Suppressor macrophage (primary cell): ENCODE measurements at regions not wholly inside any gene's neighbourhood (a gene's known extent, or its start where the extent isn't known, plus 50 kb on each side); places are given as distances from the start of the nearest gene placed in this dataset.
A peak's percentile ranks its signal among the peaks of the same experiment; 100 is the strongest.
"Not testable (repeated sequence)": the region's sequence is repeated elsewhere in the genome, so short reads cannot be mapped to it uniquely, and the experiment has no call there.

Source experiments
- DNase-seq, 4 experiments: peaks; one replicate each; pipeline ENCODE4 v3.0.0-alpha.2; 2020 to 2022

GRCh38 chr6:15897063-15897876 lies 231.6 kb upstream of the MYLIP start:
- DNase-seq: peak; percentile 62 to 66 (median 64)

DNA sequence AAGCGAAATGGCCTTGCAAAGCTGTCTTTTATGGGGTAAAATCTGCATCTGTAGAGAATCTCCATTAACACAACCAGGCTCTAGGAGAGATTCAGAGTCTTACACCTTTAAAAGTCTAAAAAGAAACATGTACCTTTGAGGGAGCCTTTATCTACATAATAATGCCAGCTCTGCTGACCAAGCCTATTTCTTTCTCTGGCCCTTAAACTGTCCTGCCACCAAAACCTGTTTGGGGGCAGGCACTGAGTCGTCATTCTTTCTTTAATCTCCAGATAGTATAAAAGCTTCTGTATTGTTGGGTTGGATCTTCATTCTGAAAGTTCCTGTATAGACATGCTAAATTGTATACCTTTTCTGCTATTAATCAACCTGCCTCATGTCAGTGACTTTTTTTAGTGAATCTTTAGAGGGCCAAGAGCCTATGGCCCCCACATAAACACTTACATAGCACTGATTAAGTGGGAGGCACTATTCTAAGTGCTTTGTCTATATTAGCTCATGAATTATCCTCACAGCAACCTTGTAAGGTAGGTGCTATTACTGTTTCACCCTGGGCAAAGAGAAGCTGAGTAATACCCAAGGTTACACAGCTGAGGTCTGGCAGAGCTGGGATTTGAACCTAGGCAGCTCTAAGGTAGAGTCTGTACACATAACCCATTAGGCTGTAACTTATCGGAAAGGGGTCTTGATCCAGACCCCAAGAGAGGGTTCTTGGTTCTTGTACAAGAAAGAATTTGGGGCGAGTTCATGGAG lies 232.3 kb upstream of the DTNBP1 start:
- DNase-seq: no peak

DNA sequence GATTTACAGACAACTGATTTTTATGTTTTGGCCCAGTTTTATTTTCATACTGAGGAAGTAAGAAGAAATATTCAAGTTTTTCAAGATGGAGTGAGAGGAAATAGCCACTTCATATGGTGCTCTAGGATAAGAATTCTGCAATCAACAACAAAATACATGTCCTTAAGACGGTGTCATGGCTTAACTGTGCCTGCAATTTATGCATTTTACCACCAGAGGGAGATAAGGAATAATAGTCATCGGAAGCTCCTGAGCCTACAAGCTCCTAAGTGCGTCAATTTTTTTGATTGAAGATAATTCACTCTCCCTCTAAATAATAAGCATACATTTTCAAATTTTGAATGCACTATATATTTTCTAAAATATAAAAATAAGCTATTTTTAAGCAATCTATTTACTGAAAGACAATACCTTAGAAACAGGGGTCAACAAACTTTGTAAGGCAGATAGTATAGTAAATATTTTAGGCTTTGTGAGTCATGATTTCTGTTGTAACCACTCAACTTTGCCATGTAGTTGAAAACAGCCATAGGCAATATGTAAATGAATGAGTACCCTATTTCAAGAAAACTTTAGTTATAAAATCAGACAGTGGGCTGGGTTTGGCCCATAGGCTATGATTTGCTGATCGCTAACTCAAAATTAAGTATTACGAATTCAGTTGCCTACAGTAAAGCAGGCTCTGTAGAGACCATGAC lies 230.9 kb upstream of the DTNBP1 start:
- DNase-seq: peak in 3 of 4 experiments; percentile 30 to 64 (median 47)

- peak in 3 of 4 experiments; percentile 32 to 73 (median 67) for DNase-seq
These were observed 229.5 kb upstream of the DTNBP1 start for GRCh38 chr6:15892369-15892768.

- peak in 3 of 4 experiments; percentile 55 to 75 (median 68) for DNase-seq
These were observed 226.3 kb upstream of the DTNBP1 start for GRCh38 chr6:15888798-15889772.

DNA sequence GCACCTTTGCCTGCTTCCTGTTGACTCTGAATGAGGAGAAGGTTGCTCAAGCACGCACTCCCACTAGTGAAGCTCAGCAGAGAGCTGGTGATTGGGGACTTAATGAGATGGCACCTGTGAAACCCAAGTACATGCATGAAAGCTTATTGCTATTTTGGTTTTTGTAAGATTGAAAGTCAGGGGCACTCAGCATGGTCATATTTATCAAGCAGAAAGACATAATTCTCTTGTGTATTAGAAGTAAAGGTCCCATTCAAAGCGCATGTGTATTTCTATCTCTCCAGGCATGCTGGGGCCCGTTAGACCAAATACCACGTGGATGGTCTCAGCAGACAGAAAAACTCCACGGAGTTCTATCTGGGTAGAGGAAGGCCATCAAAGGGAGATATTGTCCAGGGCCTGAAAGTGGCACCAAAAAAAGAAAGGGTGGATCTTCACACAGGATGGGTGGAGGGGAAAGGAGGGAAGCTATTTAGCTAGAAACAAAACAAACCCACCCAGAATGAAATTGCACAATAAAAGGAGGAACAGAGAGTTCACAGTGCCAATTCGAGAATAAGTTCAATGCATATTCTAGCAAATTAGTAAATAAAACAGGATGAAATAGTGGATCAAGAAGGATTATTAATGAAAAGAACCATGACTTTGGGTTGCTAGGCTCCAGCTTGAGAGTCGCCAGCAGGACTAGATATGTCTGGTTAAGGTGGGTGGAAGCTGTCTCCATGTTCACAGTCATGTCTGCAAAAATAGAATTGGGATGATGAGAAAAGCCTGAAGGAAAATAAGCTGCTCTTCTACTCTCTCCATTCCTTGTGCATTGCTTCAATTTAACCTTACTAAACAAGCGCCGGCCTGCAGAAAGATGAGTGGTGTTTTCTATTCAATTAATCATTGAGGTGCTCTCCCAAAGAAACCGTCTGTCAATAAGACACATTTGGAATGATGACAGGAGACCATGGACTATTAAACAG lies 224.9 kb upstream of the DTNBP1 start:
- no peak for DNase-seq

- no peak for DNase-seq
These were observed 222.8 kb upstream of the DTNBP1 start for GRCh38 chr6:15885624-15886023.

GRCh38 chr6:15883593-15883992 lies 220.8 kb upstream of the DTNBP1 start:
- not testable (repeated sequence) for DNase-seq

DNA sequence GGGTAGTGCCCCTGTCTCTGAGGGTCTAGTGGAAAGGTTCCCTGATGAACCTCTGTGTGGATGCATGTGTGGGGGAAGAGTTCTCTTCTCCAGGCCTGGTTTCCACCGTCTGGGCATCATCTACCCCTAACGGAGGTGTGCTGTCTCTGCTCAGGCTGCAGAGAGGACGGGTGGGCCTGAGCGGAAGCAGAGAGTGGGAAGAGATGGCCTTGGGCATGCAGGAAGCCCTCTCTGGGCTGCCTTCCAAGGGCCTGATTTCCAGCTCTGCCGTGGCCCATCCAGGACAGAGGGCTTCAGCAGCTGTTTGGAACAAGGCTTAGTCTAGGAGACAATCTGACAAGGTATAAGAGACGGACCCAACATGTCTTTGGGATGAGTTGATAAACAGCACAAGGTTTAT lies 220.1 kb upstream of the DTNBP1 start:
- DNase-seq: no peak

GRCh38 chr6:15882345-15882744 lies 219.5 kb upstream of the DTNBP1 start:
- DNase-seq: no peak

GRCh38 chr6:15881150-15881549 lies 218.3 kb upstream of the DTNBP1 start:
- peak; percentile 78 to 90 (median 87) for DNase-seq

DNA sequence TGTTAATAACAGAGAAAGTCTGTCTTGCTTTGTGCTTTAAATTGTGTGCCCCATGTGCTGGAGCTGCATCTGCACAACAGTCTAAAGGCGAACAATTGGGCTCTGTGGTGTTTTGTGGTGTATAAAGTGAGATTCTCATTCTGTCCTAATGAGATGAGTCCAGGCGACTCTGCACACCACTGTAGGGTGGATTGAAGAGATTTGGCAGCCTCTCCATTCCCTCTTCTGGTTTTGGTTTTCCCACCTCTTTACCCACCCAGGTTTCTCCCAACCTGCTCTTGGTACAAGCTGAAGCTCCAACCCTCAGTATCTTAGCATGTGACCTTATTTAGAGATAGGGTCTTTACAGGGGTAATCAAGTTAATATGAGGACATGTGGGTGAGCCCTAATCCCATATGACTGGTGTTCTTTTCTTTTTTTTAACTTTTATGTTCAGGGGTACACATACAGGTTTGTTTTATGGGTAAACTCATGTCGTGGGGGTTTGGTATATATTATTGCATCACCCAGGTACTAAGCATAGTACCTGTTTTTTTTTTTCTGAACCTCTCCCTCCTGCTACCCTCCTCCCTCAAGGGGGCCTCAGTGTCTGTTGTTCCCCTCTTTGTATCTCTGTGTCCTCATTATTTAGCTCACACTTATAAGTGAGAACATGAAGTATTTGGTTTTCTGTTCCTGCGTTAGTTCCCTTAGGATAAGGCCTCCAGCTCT lies 217.6 kb upstream of the DTNBP1 start:
- DNase-seq: no peak

DNA sequence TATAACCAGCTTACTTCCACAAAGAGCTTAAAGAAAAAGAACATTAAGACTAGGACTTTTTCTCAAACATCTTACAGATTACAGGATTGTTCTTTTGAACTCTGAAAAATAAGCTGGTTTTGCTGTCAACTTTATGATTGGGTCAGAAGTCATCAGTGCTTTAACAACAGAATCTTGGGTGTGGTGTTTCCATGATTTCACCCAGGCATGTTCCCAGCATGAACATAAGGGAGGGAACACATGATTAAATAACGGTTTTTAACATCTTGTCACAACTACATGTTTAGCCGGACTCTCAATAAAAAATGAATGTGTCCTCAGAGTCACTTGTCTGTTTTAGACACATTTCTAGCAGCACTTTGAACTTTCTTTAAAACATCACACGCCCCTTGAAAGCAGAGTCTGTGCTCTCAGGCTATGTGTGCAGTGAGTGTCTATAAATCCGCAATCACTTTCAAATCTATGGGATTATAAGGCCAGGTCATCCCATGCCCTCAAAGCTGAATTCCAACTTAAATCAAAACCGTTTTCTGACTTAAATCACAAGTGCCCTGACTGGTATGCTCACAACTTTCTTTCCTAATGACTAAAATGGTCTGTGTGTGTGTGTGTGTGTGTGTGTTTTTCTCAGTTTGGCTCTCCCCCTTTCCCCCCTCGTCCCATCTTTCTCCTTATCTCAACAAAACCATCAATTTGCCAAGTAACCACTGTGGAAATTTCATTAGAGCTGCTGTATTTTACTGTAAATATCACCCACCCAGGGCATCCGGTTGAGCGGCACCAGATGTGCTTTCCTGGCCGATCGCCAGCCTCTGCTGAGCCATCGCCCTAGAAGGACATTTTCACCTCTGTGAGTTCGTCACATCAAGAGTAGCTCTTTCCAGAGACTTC lies 216.8 kb upstream of the DTNBP1 start:
- DNase-seq: peak in 3 of 4 experiments; percentile 52 to 62 (median 58)

- peak; percentile 43 to 77 (median 59) for DNase-seq
These were observed 214.4 kb upstream of the DTNBP1 start for GRCh38 chr6:15877231-15877630.

GRCh38 chr6:15876406-15876805 lies 213.6 kb upstream of the DTNBP1 start:
- peak; percentile 66 to 92 (median 76) for DNase-seq

GRCh38 chr6:15875797-15876196 lies 213.0 kb upstream of the DTNBP1 start:
- DNase-seq: no peak

DNA sequence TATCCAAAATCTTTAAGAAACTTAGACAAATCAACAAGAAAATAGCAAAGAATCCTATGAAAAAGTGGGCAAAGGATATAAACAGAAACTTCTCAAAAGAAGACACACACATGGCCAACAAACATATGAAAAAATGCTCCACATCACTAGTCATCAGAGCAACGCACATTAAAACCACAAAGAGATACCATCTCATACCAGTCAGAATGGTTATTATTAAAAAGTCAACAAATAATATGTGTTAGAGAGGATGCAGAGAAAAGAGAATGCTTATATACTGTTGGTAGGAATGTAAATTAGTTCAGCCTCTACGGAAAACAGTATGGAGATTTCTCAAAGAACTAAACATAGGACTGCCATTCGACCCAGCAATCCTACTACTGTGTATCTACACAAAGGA lies 212.0 kb upstream of the DTNBP1 start:
- DNase-seq: no peak

- no peak for DNase-seq
These were observed 211.5 kb upstream of the DTNBP1 start for GRCh38 chr6:15874326-15874725.
